ENCODE measurements at regions not wholly inside any gene's neighbourhood (a gene's known extent, or its start where the extent isn't known, plus 50 kb on each side); places are given as distances from the start of the nearest gene placed in this dataset.

DNA sequence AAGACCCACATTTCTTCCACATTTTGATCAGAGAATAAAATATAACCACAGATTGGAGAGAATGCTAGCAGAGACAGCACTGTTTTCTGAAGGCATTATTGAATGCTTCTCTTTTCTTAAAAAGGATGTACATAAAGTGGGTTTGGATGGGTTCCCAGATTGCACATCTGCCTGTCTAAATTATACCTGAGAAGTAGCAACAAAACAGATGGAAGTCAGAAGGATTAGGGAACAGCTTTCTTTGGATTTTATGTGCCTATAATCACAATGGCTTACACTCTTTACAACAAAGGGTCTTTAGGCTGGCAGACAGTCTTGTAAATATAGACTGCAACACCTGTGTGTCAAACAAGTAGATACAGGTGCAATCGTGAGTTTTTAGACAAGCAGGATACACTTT is 622.2 kb upstream of the MANEA start:
- no peaks in the 10 kb centered on the region for H4K20me1 ChIP-seq (replicated peaks; ENCODE audit: control insufficient read depth, insufficient read depth, low read length)
- no peaks in the 10 kb centered on the region for H3K4me1 ChIP-seq (replicated peaks in 1 of 2; ENCODE audit: control insufficient read depth in 2 of 2, insufficient read depth in 2 of 2, low read length in 2 of 2)
- no TSS peak for BruUV-seq (replicated peaks)
- in situ Hi-C loops (cut with MboI) (no loop called here), intact Hi-C loops (cut with micrococcal nuclease) (no loop called here)
- H3K9me3 ChIP-seq (replicated peaks; ENCODE audit: control insufficient read depth, insufficient read depth, low read depth, low read length): no peaks in the 10 kb centered on the region
- H2AFZ ChIP-seq (ENCODE audit: low read depth, low read length): no peak overlapping the region
- ChIA-PET CTCF (ENCODE audit: low intra/inter-chr PET ratio) (no interaction called here), POLR2A (no interaction called here)
- no peak overlapping the region for H3K4me2 ChIP-seq (ENCODE audit: insufficient read depth, low read length)
- DNase-seq (ENCODE audit: extremely low read depth in 1 of 4, low spot score in 3 of 4): no peak
- ATAC-seq: no peak
- H3K27me3 ChIP-seq (ENCODE audit: control insufficient read depth in 2 of 2, insufficient read depth in 2 of 2, low read length in 2 of 2): no peaks in the 10 kb centered on the region
- H3K36me3 ChIP-seq (ENCODE audit: control insufficient read depth, insufficient read depth, low read length): no peaks in the 10 kb centered on the region
- H3K79me2 ChIP-seq (ENCODE audit: control insufficient read depth, insufficient read depth, low read length): no peaks in the 10 kb centered on the region
- no peak overlapping the region for H3K9ac ChIP-seq (ENCODE audit: insufficient read depth in 1 of 2, low read depth in 2 of 2, low read length in 2 of 2)
- 0% methylated on average over 1 of the region's 1 CpG for WGBS (ENCODE audit: insufficient coverage, low coverage, missing lambda C conversion rate)
- TF ChIP-seq HOXB6 (CRISPR knock-in tag; IDR thresholded peaks at IDR 0.05; ENCODE audit: borderline replicate concordance): no peak
- TF ChIP-seq NFXL1 (CRISPR knock-in tag; IDR thresholded peaks at IDR 0.05): no peak
- TF ChIP-seq PHB (CRISPR knock-in tag; IDR thresholded peaks at IDR 0.05): no peak
- no peak for TF ChIP-seq ZNF77 (CRISPR knock-in tag; IDR thresholded peaks at IDR 0.05)
- no peak for TF ChIP-seq PTBP1 (IDR thresholded peaks at IDR 0.05; ENCODE audit: low read depth, low read length)
- no peak for TF ChIP-seq SAFB2 (IDR thresholded peaks at IDR 0.05; ENCODE audit: borderline replicate concordance, low read depth, low read length, severe bottlenecking)
- no peak for TF ChIP-seq ZNF224 (CRISPR knock-in tag; IDR thresholded peaks at IDR 0.05)
- H3K27ac ChIP-seq (ENCODE audit: extremely low read depth, low read depth, low read length): no peak overlapping the region
- FAIRE-seq: no peak
- no peak overlapping the region for H3K4me3 ChIP-seq
- no peaks in the 10 kb centered on the region for H3K9me1 ChIP-seq (ENCODE audit: control insufficient read depth, insufficient read depth, low read length)

- intact Hi-C loops (cut with micrococcal nuclease): no loop called here
- TF ChIP-seq ZMIZ1 (IDR thresholded peaks at IDR 0.05; ENCODE audit: low read depth in 2 of 2, low read length in 2 of 2): no peak
- no peak for TF ChIP-seq NELFE (IDR thresholded peaks at IDR 0.05; ENCODE audit: insufficient read depth, insufficient read length)
- TF ChIP-seq CHCHD3 (CRISPR knock-in tag; IDR thresholded peaks at IDR 0.05): no peak
- no peak for TF ChIP-seq MNT (conservative IDR thresholded peaks at IDR 0.05)
- TF ChIP-seq ZBTB43 (CRISPR knock-in tag; IDR thresholded peaks at IDR 0.05): no peak
These were observed 620.4 kb upstream of the MANEA start for GRCh38 chr6:94956910-94957309.

More at GRCh38 chr6:94956910-94957309, 620.4 kb upstream of the MANEA start:
- Histone ChIP-seq H3K79me2 (ENCODE audit: control insufficient read depth, insufficient read depth, low read length) (no peaks in the 10 kb centered on the region), H3K4me3 (no peak overlapping the region), H3K4me1 (replicated peaks in 1 of 2; ENCODE audit: control insufficient read depth in 2 of 2, insufficient read depth in 2 of 2, low read length in 2 of 2) (no peaks in the 10 kb centered on the region), H3K9me1 (ENCODE audit: control insufficient read depth, insufficient read depth, low read length) (no peaks in the 10 kb centered on the region), H3K36me3 (ENCODE audit: control insufficient read depth, insufficient read depth, low read length) (no peaks in the 10 kb centered on the region), H3K9me3 (replicated peaks; ENCODE audit: control insufficient read depth, insufficient read depth, low read depth, low read length) (no peaks in the 10 kb centered on the region), H4K20me1 (replicated peaks; ENCODE audit: control insufficient read depth, insufficient read depth, low read length) (no peaks in the 10 kb centered on the region), H3K9ac (ENCODE audit: insufficient read depth in 1 of 2, low read depth in 2 of 2, low read length in 2 of 2) (no peak overlapping the region), H2AFZ (ENCODE audit: low read depth, low read length) (no peak overlapping the region), H3K4me2 (ENCODE audit: insufficient read depth, low read length) (no peak overlapping the region), H3K27me3 (ENCODE audit: control insufficient read depth in 2 of 2, insufficient read depth in 2 of 2, low read length in 2 of 2) (no peaks in the 10 kb centered on the region), H3K27ac (ENCODE audit: extremely low read depth, low read depth, low read length) (no peak overlapping the region)
- DNase-seq (ENCODE audit: extremely low read depth in 1 of 4, low spot score in 3 of 4) (no peak), FAIRE-seq (no peak), ATAC-seq (no peak)
- in situ Hi-C loops (cut with MboI): no loop called here
- no TSS peak for BruUV-seq (replicated peaks)
- ChIA-PET CTCF (ENCODE audit: low intra/inter-chr PET ratio) (no interaction called here), POLR2A (no interaction called here)
- WGBS (ENCODE audit: insufficient coverage, low coverage, missing lambda C conversion rate): 16% methylated on average over 6 of the region's 6 CpGs

Measured in K562 (cell line).